ENCODE measurements at regions not wholly inside any gene's neighbourhood (a gene's known extent, or its start where the extent isn't known, plus 50 kb on each side); places are given as distances from the start of the nearest gene placed in this dataset.

GRCh38 chr2:13260402-13260801 is 543.7 kb downstream of the TRIB2 start:
- no peak overlapping the region for H3K4me3 ChIP-seq (replicated peaks; ENCODE audit: insufficient read depth, low read length)
- no peak for TF ChIP-seq POLR2AphosphoS5 (IDR thresholded peaks at IDR 0.05; ENCODE audit: low read depth)
- TF ChIP-seq CTCF (IDR thresholded peaks at IDR 0.05; ENCODE audit: insufficient read depth, low read length) = no peak
- TF ChIP-seq REST (IDR thresholded peaks at IDR 0.05; ENCODE audit: insufficient replicate concordance, low read depth) = peak; percentile 88
- no peak for DNase-seq (ENCODE audit: low read depth in 1 of 2, low spot score in 1 of 2)
- H3K27ac ChIP-seq (replicated peaks) = no peak overlapping the region
- no peaks in the 10 kb centered on the region for H3K27me3 ChIP-seq (ENCODE audit: insufficient read depth, poor library complexity, severe bottlenecking)

- no peak overlapping the region for H3K27ac ChIP-seq (replicated peaks)
- no peak overlapping the region for H3K4me3 ChIP-seq (replicated peaks; ENCODE audit: insufficient read depth, low read length)
- H3K27me3 ChIP-seq (ENCODE audit: insufficient read depth, poor library complexity, severe bottlenecking) = no peaks in the 10 kb centered on the region
- DNase-seq (ENCODE audit: low read depth in 1 of 2, low spot score in 1 of 2) = no peak
- no peak for TF ChIP-seq GABPA (IDR thresholded peaks at IDR 0.05; ENCODE audit: low read depth)
- no peak for TF ChIP-seq POLR2AphosphoS5 (IDR thresholded peaks at IDR 0.05; ENCODE audit: low read depth)
- no peak for TF ChIP-seq REST (IDR thresholded peaks at IDR 0.05; ENCODE audit: insufficient replicate concordance, low read depth)
- TF ChIP-seq SPI1 (IDR thresholded peaks at IDR 0.05; ENCODE audit: borderline replicate concordance, low read depth) = no peak
- no peak for TF ChIP-seq CTCF (IDR thresholded peaks at IDR 0.05; ENCODE audit: insufficient read depth, low read length)
Observed at GRCh38 chr2:13266166-13266565, 549.4 kb downstream of the TRIB2 start.

- no peaks in the 10 kb centered on the region for H3K27me3 ChIP-seq (ENCODE audit: insufficient read depth, poor library complexity, severe bottlenecking)
- no peak for DNase-seq (ENCODE audit: low read depth in 1 of 2, low spot score in 1 of 2)
- H3K27ac ChIP-seq (replicated peaks) = no peak overlapping the region
- TF ChIP-seq POLR2AphosphoS5 (IDR thresholded peaks at IDR 0.05; ENCODE audit: low read depth) = no peak
- no peak for TF ChIP-seq GABPA (IDR thresholded peaks at IDR 0.05; ENCODE audit: low read depth)
- no peak for TF ChIP-seq CTCF (IDR thresholded peaks at IDR 0.05; ENCODE audit: insufficient read depth, low read length)
- TF ChIP-seq SPI1 (IDR thresholded peaks at IDR 0.05; ENCODE audit: borderline replicate concordance, low read depth) = no peak
- TF ChIP-seq REST (IDR thresholded peaks at IDR 0.05; ENCODE audit: insufficient replicate concordance, low read depth) = no peak
- no peak overlapping the region for H3K4me3 ChIP-seq (replicated peaks; ENCODE audit: insufficient read depth, low read length)
Observed at GRCh38 chr2:13284688-13285087, 568.0 kb downstream of the TRIB2 start.
